GM10248 (cell line): ENCODE measurements at regions not wholly inside any gene's neighbourhood (a gene's known extent, or its start where the extent isn't known, plus 50 kb on each side); places are given as distances from the start of the nearest gene placed in this dataset.

Source experiments
- CTCF ChIA-PET: fragments of 300-600 bp; sonication (Branson Sonifier 250); formaldehyde crosslinking; extraction: SDS; loops from one replicate; lab custom pipeline; 2021; ENCODE audit warnings: antibody characterized with exemption; lab: Yijun Ruan, JAX
- POLR2A ChIA-PET: fragments of 350-650 bp; sonication (Branson Sonifier 250); formaldehyde crosslinking; extraction: SDS; loops from one replicate; lab custom pipeline; 2020; ENCODE audit warnings: antibody characterized with exemption; lab: Yijun Ruan, JAX
- DNase-seq: peaks from one replicate; pipeline ENCODE4 v3.0.0; 2012; ENCODE audit errors: extremely low spot score
- CTCF ChIP-seq: IDR thresholded peaks from 2 replicates; pipeline ENCODE4 v1.5.1; 2012; ENCODE audit warnings: mild to moderate bottlenecking, low read depth; ENCODE audit errors: extremely low read depth, missing control alignments, control extremely low read depth

- TF ChIP-seq CTCF = no peak
- CTCF ChIA-PET = no interaction called here
- POLR2A ChIA-PET = no interaction called here
- no peak for DNase-seq
Measured at GRCh38 chr1:82858031-82858430, 1057.3 kb downstream of the ADGRL2 start.

GRCh38 chr1:82849460-82849859, 1048.7 kb downstream of the ADGRL2 start:
- ChIA-PET POLR2A (no interaction called here), CTCF (no interaction called here)
- TF ChIP-seq CTCF = no peak
- no peak for DNase-seq

GRCh38 chr1:82848043-82848442, 1047.3 kb downstream of the ADGRL2 start:
- POLR2A ChIA-PET = no interaction called here
- CTCF ChIA-PET = no interaction called here
- TF ChIP-seq CTCF = no peak
- DNase-seq = no peak

GRCh38 chr1:82845866-82846265, 1045.1 kb downstream of the ADGRL2 start:
- CTCF ChIA-PET = interaction anchor here (1.2 kb wide), 1 partner anchor 11 kb away, joined by 4 read pairs; no protein-coding TSS in a partner anchor
- POLR2A ChIA-PET = no interaction called here
- no peak for TF ChIP-seq CTCF
- no peak for DNase-seq

- ChIA-PET CTCF (interaction anchor here (1.2 kb wide), 1 partner anchor 11 kb away, joined by 4 read pairs; no protein-coding TSS in a partner anchor), POLR2A (no interaction called here)
- no peak for DNase-seq
- TF ChIP-seq CTCF = no peak
Measured at GRCh38 chr1:82844911-82845827, 1044.4 kb downstream of the ADGRL2 start.

- DNase-seq = no peak
- ChIA-PET CTCF (no interaction called here), POLR2A (no interaction called here)
Measured at GRCh38 chr1:82844447-82844846, 1043.7 kb downstream of the ADGRL2 start.

More at GRCh38 chr1:82844447-82844846, 1043.7 kb downstream of the ADGRL2 start:
- TF ChIP-seq CTCF = no peak
